Prostate gland (tissue), 2 donors: ENCODE measurements at regions not wholly inside any gene's neighbourhood (a gene's known extent, or its start where the extent isn't known, plus 50 kb on each side); places are given as distances from the start of the nearest gene placed in this dataset.

Experiments
- DNase-seq: peaks from one replicate; pipeline ENCODE4 v3.0.0-alpha.2; 2019; ENCODE audit warnings: low spot score
- H3K27ac ChIP-seq, 2 donors: fragments of 200-600 bp; sonication (generic); 2 replicates each; pipeline ENCODE4 v1.5.1; 2017 to 2019
- H3K27me3 ChIP-seq: fragments of 200-600 bp; sonication (generic); replicated peaks from 2 replicates; pipeline ENCODE4 v1.5.1; 2019; ENCODE audit not compliant: insufficient read depth
- H3K36me3 ChIP-seq, 2 donors: fragments of 200-600 bp; sonication (generic); 1 replicate in 1 of 2; 2 replicates in 1 of 2; pipeline versions ENCODE4 v1.5.1 to v1.8.1; 2017 to 2019
- H3K4me1 ChIP-seq: fragments of 200-600 bp; sonication (generic); replicated peaks from 2 replicates; pipeline ENCODE4 v1.5.1; 2019
- H3K4me3 ChIP-seq, 2 donors: fragments of 200-600 bp; sonication (generic); 2 replicates each; pipeline ENCODE4 v1.5.1; 2017 to 2019
- H3K9me3 ChIP-seq: fragments of 200-600 bp; sonication (generic); 2 replicates; pipeline ENCODE4 v1.5.1; 2017
- CTCF ChIP-seq, 4 experiments: fragments of 200-600 bp in 2 of 4; fragments of 450-650 bp in 2 of 4; sonication (generic) in 2 of 4; IDR thresholded peaks; 1 replicate in 3 of 4; 2 replicates in 1 of 4; pipeline ENCODE4 v1.5.1; 2016 to 2019; ENCODE audit warnings: antibody characterized with exemption in 4 of 4, mild to moderate bottlenecking in 2 of 4, moderate library complexity in 2 of 4
- POLR2A ChIP-seq: fragments of 450-650 bp; IDR thresholded peaks from one replicate; pipeline ENCODE4 v1.6.1; 2016; ENCODE audit warnings: antibody characterized with exemption, mild to moderate bottlenecking
- POLR2AphosphoS5 ChIP-seq: sonication (generic); formaldehyde crosslinking; IDR thresholded peaks from one replicate; pipeline ENCODE4 v1.6.1; 2017; ENCODE audit warnings: antibody characterized with exemption
- WGBS: methylation state at CpG from one replicate; pipeline ENCODE4 v1.1.5; 2018; 5-methylcytosine and 5-hydroxymethylcytosine counted together
- intact Hi-C: fragments of 100-400 bp; cut with DNase I; formaldehyde crosslinking; loops from one replicate; pipeline ENCODE4 v1.14.2; 2022

DNA sequence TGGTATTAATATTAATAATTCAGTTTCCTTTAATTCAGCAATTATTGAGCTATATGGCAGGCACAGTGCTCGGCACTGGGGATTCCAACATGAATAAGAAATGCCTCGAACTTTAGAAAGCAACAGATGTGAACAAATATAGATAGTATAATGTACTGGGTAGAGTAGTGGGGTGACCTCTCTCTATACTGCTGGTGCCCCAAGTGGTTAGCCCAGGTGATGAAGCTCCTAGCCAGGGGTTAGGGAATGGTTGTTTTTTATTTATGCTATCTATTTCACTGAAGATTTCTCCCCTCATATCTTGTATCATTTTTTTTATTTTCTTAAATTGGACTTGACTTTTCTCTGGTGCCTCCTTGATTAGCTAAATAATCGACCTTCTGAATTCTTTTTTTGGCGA is 62.1 kb downstream of the BHLHE40 start:
- WGBS: 64% methylated on average over 4 of the region's 4 CpGs
- Histone ChIP-seq H3K36me3 (no peaks in the 10 kb centered on the region), H3K27me3 (no peaks in the 10 kb centered on the region), H3K27ac (no peak overlapping the region), H3K9me3 (no peaks in the 10 kb centered on the region), H3K4me1 (no peaks in the 10 kb centered on the region), H3K4me3 (no peak overlapping the region)
- intact Hi-C loops: no loop called here
- DNase-seq: no peak
- no peak for TF ChIP-seq POLR2A
- no peak for TF ChIP-seq CTCF (IDR thresholded peaks at IDR 0.05)
- no peak for TF ChIP-seq POLR2AphosphoS5

DNA sequence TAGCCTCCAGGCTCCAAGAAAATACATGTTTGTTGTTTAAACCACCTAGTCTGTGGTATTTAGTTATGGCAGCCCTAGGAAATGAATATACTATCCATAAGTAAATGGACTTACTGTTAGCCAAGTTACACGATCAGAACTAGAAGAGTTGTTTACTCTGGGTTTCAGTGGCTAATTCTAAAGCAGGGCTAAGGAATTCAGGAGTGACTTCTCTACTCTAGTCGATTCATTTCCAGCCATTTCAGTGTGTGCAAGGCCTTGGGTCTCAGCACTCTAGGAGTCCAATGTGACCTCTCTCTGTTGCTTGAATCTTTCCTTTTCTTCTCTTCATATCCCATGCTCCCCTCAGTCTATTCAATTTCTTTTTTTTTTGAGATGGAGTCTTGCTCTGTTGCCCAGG is 66.7 kb downstream of the BHLHE40 start:
- Histone ChIP-seq H3K27me3 (no peaks in the 10 kb centered on the region), H3K36me3 (no peaks in the 10 kb centered on the region), H3K4me3 (no peak overlapping the region), H3K9me3 (no peaks in the 10 kb centered on the region), H3K27ac (no peak overlapping the region), H3K4me1 (no peaks in the 10 kb centered on the region)
- intact Hi-C loops: no loop called here
- 54% methylated on average over 2 of the region's 2 CpGs for WGBS
- no peak for TF ChIP-seq POLR2AphosphoS5
- TF ChIP-seq CTCF (IDR thresholded peaks at IDR 0.05): no peak
- TF ChIP-seq POLR2A: no peak
- DNase-seq: no peak

- no peaks in the 10 kb centered on the region for H3K4me1 ChIP-seq
- 63% methylated on average over 3 of the region's 3 CpGs for WGBS
- no peaks in the 10 kb centered on the region for H3K36me3 ChIP-seq
- no peak for TF ChIP-seq POLR2A
- H3K27ac ChIP-seq: no peak overlapping the region
- no peaks in the 10 kb centered on the region for H3K9me3 ChIP-seq
- intact Hi-C loops: no loop called here
- no peak overlapping the region for H3K4me3 ChIP-seq
- H3K27me3 ChIP-seq: no peaks in the 10 kb centered on the region
- no peak for DNase-seq
Measured at GRCh38 chr3:5047764-5048419, 68.7 kb downstream of the BHLHE40 start.

GRCh38 chr3:5051772-5052171 is 70.3 kb upstream of the ARL8B start:
- TF ChIP-seq CTCF (IDR thresholded peaks at IDR 0.05): no peak
- TF ChIP-seq POLR2A: no peak
- Histone ChIP-seq H3K36me3 (no peaks in the 10 kb centered on the region), H3K9me3 (no peaks in the 10 kb centered on the region), H3K27me3 (no peaks in the 10 kb centered on the region), H3K4me1 (no peaks in the 10 kb centered on the region), H3K4me3 (no peak overlapping the region), H3K27ac (no peak overlapping the region)
- intact Hi-C loops: no loop called here
- WGBS: 57% methylated on average over 3 of the region's 3 CpGs
- no peak for DNase-seq

- no peaks in the 10 kb centered on the region for H3K27me3 ChIP-seq
- no peak overlapping the region for H3K4me3 ChIP-seq
- no peaks in the 10 kb centered on the region for H3K4me1 ChIP-seq
- TF ChIP-seq POLR2A: no peak
- no peak for TF ChIP-seq POLR2AphosphoS5
- no peak for TF ChIP-seq CTCF (IDR thresholded peaks at IDR 0.05)
- intact Hi-C loops: no loop called here
- 93% methylated on average over 3 of the region's 3 CpGs for WGBS
- no peak for DNase-seq
- H3K36me3 ChIP-seq: no peaks in the 10 kb centered on the region
- no peaks in the 10 kb centered on the region for H3K9me3 ChIP-seq
- H3K27ac ChIP-seq: no peak overlapping the region
Measured at GRCh38 chr3:5052247-5052646, 69.8 kb upstream of the ARL8B start.
